Stimulated activated CD4-positive, alpha-beta T cell treated with anti-CD3 and anti-CD28 coated beads, TNF-alpha, amount 100 ng/mL, for 48 hours (primary cell): ENCODE measurements at regions not wholly inside any gene's neighbourhood (a gene's known extent, or its start where the extent isn't known, plus 50 kb on each side); places are given as distances from the start of the nearest gene placed in this dataset.
"Not testable (repeated sequence)": the region's sequence is repeated elsewhere in the genome, so short reads cannot be mapped to it uniquely, and the experiment has no call there.

Source experiments
- DNase-seq, 3 donors: peaks; one replicate each; pipeline ENCODE4 v3.0.0-alpha.2; 2020; ENCODE audit warnings: low read depth in 3 of 3

GRCh38 chr1:121109025-121109424 lies 75.1 kb downstream of the FAM72B start:
- not testable (repeated sequence) for DNase-seq

- not testable (repeated sequence) for DNase-seq
Measured at GRCh38 chr1:121116522-121117297, 67.4 kb downstream of the FAM72B start.

- DNase-seq, result not testable (repeated sequence)
Measured at GRCh38 chr1:121117298-121117611, 66.9 kb downstream of the FAM72B start.

- DNase-seq, result not testable (repeated sequence)
Measured at GRCh38 chr1:121117622-121118479, 66.3 kb downstream of the FAM72B start.
